ENCODE measurements at regions not wholly inside any gene's neighbourhood (a gene's known extent, or its start where the extent isn't known, plus 50 kb on each side); places are given as distances from the start of the nearest gene placed in this dataset.
"Not testable (repeated sequence)": the region's sequence is repeated elsewhere in the genome, so short reads cannot be mapped to it uniquely, and the experiment has no call there.

GRCh38 chr15:35967968-35968367 is 422.0 kb upstream of the DPH6 start:
- TF ChIP-seq ZFX (IDR thresholded peaks at IDR 0.05), result not testable (repeated sequence)
- TF ChIP-seq, protein P1, sequence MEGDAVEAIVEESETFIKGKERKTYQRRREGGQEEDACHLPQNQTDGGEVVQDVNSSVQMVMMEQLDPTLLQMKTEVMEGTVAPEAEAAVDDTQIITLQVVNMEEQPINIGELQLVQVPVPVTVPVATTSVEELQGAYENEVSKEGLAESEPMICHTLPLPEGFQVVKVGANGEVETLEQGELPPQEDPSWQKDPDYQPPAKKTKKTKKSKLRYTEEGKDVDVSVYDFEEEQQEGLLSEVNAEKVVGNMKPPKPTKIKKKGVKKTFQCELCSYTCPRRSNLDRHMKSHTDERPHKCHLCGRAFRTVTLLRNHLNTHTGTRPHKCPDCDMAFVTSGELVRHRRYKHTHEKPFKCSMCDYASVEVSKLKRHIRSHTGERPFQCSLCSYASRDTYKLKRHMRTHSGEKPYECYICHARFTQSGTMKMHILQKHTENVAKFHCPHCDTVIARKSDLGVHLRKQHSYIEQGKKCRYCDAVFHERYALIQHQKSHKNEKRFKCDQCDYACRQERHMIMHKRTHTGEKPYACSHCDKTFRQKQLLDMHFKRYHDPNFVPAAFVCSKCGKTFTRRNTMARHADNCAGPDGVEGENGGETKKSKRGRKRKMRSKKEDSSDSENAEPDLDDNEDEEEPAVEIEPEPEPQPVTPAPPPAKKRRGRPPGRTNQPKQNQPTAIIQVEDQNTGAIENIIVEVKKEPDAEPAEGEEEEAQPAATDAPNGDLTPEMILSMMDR (conservative IDR thresholded peaks at IDR 0.05), result not testable (repeated sequence)

All from C4-2B (cell line).